MCF 10A (cell line): ENCODE measurements at regions not wholly inside any gene's neighbourhood (a gene's known extent, or its start where the extent isn't known, plus 50 kb on each side); places are given as distances from the start of the nearest gene placed in this dataset.
A peak's percentile ranks its signal among the peaks of the same experiment; 100 is the strongest.

ENCODE experiments used
- BruUV-seq: library from RNA; stranded (reverse); fragments of 400-500 nt; replicated peaks from 2 replicates; lab custom pipeline; 2021; lab: Mats Ljungman, UMichigan
- CTCF ChIA-PET: fragments of 300-600 bp; sonication (Branson Sonifier 250); formaldehyde crosslinking; extraction: SDS; loops from one replicate; lab custom pipeline; 2021; ENCODE audit warnings: antibody characterized with exemption, inconsistent platforms; lab: Yijun Ruan, JAX
- POLR2A ChIA-PET: fragments of 300-600, 350-650 bp; sonication (Branson Sonifier 250); formaldehyde crosslinking; extraction: SDS; loops from one replicate; lab custom pipeline; 2020; ENCODE audit warnings: antibody characterized with exemption, inconsistent platforms; lab: Yijun Ruan, JAX
- DNase-seq: peaks from one replicate; pipeline ENCODE4 v3.0.0-alpha.2; 2018; ENCODE audit not compliant: unreplicated experiment
- H3K27ac Mint-ChIP-seq: one replicate; pipeline ENCODE4 v1.8.0; 2022; ENCODE audit warnings: mild to moderate bottlenecking, low read depth, mixed read lengths; ENCODE audit not compliant: unreplicated experiment
- H3K27me3 Mint-ChIP-seq: one replicate; pipeline ENCODE4 v1.8.0; 2022; ENCODE audit warnings: mixed read lengths; ENCODE audit not compliant: insufficient read depth, unreplicated experiment
- H3K36me3 Mint-ChIP-seq: one replicate; pipeline ENCODE4 v1.8.0; 2022; ENCODE audit warnings: mild to moderate bottlenecking, moderate library complexity, mixed read lengths; ENCODE audit not compliant: insufficient read depth, unreplicated experiment
- H3K4me1 Mint-ChIP-seq: one replicate; pipeline ENCODE4 v1.8.0; 2022; ENCODE audit warnings: mixed read lengths; ENCODE audit not compliant: insufficient read depth, unreplicated experiment
- H3K4me3 Mint-ChIP-seq: one replicate; pipeline ENCODE4 v1.8.0; 2022; ENCODE audit warnings: mild to moderate bottlenecking, moderate library complexity, mixed read lengths; ENCODE audit not compliant: unreplicated experiment
- H3K9me3 Mint-ChIP-seq: one replicate; pipeline ENCODE4 v1.8.0; 2022; ENCODE audit warnings: mixed read lengths; ENCODE audit not compliant: unreplicated experiment
- intact Hi-C: fragments of 100-400 bp; cut with micrococcal nuclease; formaldehyde crosslinking; loops from 2 replicates; pipeline ENCODE4 v1.14.1; 2022
- TF ChIP-seq, protein P1 (sequence below): fragments of 200-600 bp; IDR thresholded peaks from one replicate; pipeline ENCODE4 v1.8.0; 2022; ENCODE audit warnings: antibody characterized with exemption, mild to moderate bottlenecking; ENCODE audit not compliant: unreplicated experiment

DNA sequence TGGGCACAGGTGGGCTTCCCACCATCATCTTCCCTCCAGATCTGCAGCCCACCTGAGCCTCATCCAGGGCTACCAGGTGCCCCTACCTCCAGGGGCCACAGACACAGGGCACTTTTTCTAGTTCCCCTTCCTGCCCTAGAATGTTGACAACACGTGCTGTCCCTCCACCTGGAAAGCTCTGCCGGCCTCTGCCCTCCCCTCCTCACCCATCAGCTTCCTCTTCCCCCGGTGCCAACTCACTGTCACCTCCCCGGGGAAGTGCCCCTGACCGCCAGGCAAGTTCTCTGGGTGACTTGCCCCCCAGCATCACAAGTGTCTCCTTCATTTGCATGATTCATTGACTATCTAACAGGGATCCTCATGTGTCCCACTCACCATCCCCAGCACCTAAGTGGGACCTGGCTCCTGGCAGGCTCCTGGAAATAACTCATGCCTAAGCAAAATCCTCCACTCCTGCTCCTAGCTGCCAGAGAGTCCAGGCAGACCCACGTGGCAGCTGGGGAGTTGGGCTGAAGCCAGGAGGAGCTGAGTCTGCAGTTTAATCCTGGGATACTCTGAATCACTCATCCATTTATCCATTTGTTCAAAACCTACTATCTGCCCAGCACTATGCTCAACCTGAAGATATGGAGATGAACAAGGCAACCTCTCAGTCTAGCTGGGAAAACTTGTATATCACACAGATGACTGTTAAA, 304.4 kb downstream of the FOXL1 start:
- BruUV-seq, result no TSS peak

DNA sequence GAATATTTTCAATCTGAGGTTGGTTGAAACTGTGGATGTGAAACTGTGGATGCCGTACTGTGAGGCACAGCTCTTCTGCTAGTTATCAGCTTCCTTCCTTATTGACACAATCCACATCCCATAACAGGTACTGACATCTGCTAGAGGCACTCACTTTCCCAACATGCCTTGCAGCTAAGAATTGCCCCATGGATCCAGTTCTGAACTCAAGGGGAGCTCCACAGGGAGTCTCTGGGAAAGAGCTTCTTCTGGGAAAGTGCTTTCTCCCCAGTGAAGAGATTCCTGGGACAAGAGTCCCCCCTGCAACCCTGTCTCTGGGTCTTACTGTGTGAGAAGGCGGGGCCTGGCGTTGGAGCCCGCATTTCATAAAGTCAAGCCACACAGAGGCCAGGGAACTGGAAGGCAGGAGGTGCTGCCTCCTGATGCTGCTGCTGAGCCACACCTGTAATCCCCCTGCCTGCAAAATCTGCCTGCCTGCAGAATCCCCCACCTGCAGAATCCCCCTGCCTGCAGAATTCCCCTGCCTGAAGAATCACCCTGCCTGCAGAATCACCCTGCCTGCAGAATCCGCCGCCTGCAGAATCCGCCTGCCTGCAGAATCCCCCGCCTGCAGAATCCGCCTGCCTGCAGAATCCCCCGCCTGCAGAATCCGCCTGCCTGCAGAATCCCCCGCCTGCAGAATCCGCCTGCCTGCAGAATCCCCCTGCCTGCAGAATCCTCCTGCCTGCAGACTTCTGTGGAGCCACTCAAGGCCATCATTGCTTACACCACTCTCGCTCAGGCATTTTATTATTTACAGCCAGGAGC, 305.4 kb downstream of the FOXL1 start:
- TF ChIP-seq, protein P1, sequence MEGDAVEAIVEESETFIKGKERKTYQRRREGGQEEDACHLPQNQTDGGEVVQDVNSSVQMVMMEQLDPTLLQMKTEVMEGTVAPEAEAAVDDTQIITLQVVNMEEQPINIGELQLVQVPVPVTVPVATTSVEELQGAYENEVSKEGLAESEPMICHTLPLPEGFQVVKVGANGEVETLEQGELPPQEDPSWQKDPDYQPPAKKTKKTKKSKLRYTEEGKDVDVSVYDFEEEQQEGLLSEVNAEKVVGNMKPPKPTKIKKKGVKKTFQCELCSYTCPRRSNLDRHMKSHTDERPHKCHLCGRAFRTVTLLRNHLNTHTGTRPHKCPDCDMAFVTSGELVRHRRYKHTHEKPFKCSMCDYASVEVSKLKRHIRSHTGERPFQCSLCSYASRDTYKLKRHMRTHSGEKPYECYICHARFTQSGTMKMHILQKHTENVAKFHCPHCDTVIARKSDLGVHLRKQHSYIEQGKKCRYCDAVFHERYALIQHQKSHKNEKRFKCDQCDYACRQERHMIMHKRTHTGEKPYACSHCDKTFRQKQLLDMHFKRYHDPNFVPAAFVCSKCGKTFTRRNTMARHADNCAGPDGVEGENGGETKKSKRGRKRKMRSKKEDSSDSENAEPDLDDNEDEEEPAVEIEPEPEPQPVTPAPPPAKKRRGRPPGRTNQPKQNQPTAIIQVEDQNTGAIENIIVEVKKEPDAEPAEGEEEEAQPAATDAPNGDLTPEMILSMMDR, result no peak
- peaks cover 24% of the 10 kb centered on the region for H3K4me1 Mint-ChIP-seq
- intact Hi-C loops, result no loop called here
- ChIA-PET POLR2A (interaction anchor here (0.6 to 1.0 kb wide), 2 partner anchors 13 to 433 kb away, joined by 3 to 4 read pairs; partner anchors contain the start of gene C16orf95), CTCF (no interaction called here)
- peaks cover 2% of the 10 kb centered on the region for H3K9me3 Mint-ChIP-seq
- H3K4me3 Mint-ChIP-seq, result no peak overlapping the region
- no peak overlapping the region for H3K27ac Mint-ChIP-seq
- no peaks in the 10 kb centered on the region for H3K36me3 Mint-ChIP-seq
- BruUV-seq, result no TSS peak
- no peaks in the 10 kb centered on the region for H3K27me3 Mint-ChIP-seq
- DNase-seq, result no peak

More for the DNA sequence above, 304.4 kb downstream of the FOXL1 start:
- no peaks in the 10 kb centered on the region for H3K9me3 Mint-ChIP-seq
- peak; percentile 69 for DNase-seq
- POLR2A ChIA-PET, result interaction anchor here (0.6 to 1.0 kb wide), 3 partner anchors 161 to 434 kb away, joined by 3 to 4 read pairs (median 3); partner anchors contain the start of gene C16orf95
- H3K4me1 Mint-ChIP-seq, result peaks cover 21% of the 10 kb centered on the region
- no peaks in the 10 kb centered on the region for H3K36me3 Mint-ChIP-seq
- H3K4me3 Mint-ChIP-seq, result no peak overlapping the region
- no peak overlapping the region for H3K27ac Mint-ChIP-seq
- CTCF ChIA-PET, result no interaction called here
- intact Hi-C loops, result no loop called here
- H3K27me3 Mint-ChIP-seq, result peaks cover 7% of the 10 kb centered on the region
- TF ChIP-seq, protein P1, result no peak

DNA sequence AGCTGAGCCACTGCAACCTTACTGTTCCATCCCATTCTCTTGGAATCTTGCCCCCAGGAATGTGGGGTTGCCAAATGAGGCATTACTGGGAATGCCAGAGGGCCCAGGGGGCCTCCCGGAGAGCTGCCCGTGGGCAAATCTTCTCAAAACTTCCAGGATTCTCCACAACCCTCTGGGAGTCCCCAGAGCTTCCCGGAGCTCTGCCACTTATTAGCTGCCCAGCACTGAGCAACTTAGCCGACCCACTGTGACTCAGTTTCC, 306.0 kb downstream of the FOXL1 start:
- ChIA-PET POLR2A (interaction anchor here (0.6 kb wide), 1 partner anchor 12 kb away, joined by 4 read pairs; no protein-coding TSS in a partner anchor), CTCF (interaction anchor here (0.6 kb wide), 1 partner anchor 179 kb away, joined by 4 read pairs; no protein-coding TSS in a partner anchor)
- H3K4me1 Mint-ChIP-seq, result peaks cover 30% of the 10 kb centered on the region
- intact Hi-C loops, result no loop called here
- H3K27ac Mint-ChIP-seq, result no peak overlapping the region
- H3K4me3 Mint-ChIP-seq, result no peak overlapping the region
- TF ChIP-seq, protein P1, result no peak
- peaks cover 7% of the 10 kb centered on the region for H3K9me3 Mint-ChIP-seq
- no peaks in the 10 kb centered on the region for H3K27me3 Mint-ChIP-seq
- no peak for DNase-seq
- BruUV-seq, result no TSS peak
- no peaks in the 10 kb centered on the region for H3K36me3 Mint-ChIP-seq

DNA sequence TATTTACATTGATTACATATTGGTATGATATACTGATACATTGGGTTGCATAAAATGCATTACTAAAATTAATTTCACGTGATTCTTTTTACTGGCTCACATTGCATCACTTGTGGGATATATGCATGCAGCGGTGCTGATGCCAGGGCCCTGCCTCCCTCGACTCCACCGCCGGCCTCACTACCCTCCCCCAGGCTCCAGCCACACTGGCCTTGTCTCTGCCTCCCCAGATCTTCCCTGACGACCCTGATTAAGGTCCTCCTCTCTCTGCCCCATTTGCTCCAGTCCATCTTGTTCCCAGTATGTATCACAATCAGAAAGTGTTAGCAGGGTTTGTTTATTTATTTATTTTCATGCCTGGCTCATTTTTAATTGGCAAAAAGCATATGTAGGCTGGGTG, 306.8 kb downstream of the FOXL1 start:
- BruUV-seq, result no TSS peak
- DNase-seq, result no peak
- Mint-ChIP-seq H3K27ac (no peak overlapping the region), H3K4me1 (peaks cover 31% of the 10 kb centered on the region), H3K9me3 (peaks cover 14% of the 10 kb centered on the region), H3K36me3 (no peaks in the 10 kb centered on the region), H3K4me3 (no peak overlapping the region), H3K27me3 (no peaks in the 10 kb centered on the region)
- POLR2A ChIA-PET, result no interaction called here
- TF ChIP-seq, protein P1, result no peak
- CTCF ChIA-PET, result no interaction called here
- intact Hi-C loops, result no loop called here
